Gastrocnemius medialis (tissue), 4 donors: ENCODE measurements at regions not wholly inside any gene's neighbourhood (a gene's known extent, or its start where the extent isn't known, plus 50 kb on each side); places are given as distances from the start of the nearest gene placed in this dataset.

Source experiments
- ATAC-seq, 2 donors: fragments of 150-250 bp; one replicate each; pipeline ENCODE4 v1.9.1; 2016
- DNase-seq, 2 donors: peaks; one replicate each; pipeline ENCODE4 v3.0.0-alpha.2; 2019
- H3K27ac ChIP-seq, 4 donors: fragments of 200-600 bp; sonication (generic); 1 replicate in 1 of 4; 2 replicates in 3 of 4; pipeline ENCODE4 v1.5.1; 2016 to 2018; ENCODE audit warnings: mild to moderate bottlenecking in 2 of 4, moderate library complexity in 1 of 4
- H3K27me3 ChIP-seq, 3 donors: fragments of 200-600 bp; sonication (generic) in 2 of 3; 1 replicate in 1 of 3; 2 replicates in 2 of 3; pipeline versions ENCODE4 v1.5.1 to v1.6.0; 2016 to 2019; ENCODE audit warnings: mild to moderate bottlenecking in 1 of 3, moderate library complexity in 1 of 3
- H3K36me3 ChIP-seq, 2 donors: fragments of 200-600 bp; sonication (generic) in 1 of 2; one replicate each; pipeline ENCODE4 v1.5.1; 2017 to 2018
- H3K4me1 ChIP-seq, 2 donors: fragments of 200-600 bp; sonication (generic) in 1 of 2; one replicate each; pipeline ENCODE4 v1.5.1; 2016 to 2017; ENCODE audit warnings: mild to moderate bottlenecking in 2 of 2
- H3K4me3 ChIP-seq, 4 donors: fragments of 200-600 bp; sonication (generic) in 3 of 4; 1 replicate in 1 of 4; 2 replicates in 3 of 4; pipeline ENCODE4 v1.5.1; 2016 to 2019; ENCODE audit warnings: mild to moderate bottlenecking in 2 of 4
- H3K9me3 ChIP-seq, 3 donors: fragments of 200-600 bp; sonication (generic) in 2 of 3; 1 replicate in 1 of 3; 2 replicates in 2 of 3; pipeline ENCODE4 v1.5.1; 2016 to 2019
- CTCF ChIP-seq, 5 experiments: fragments of 450-650 bp in 3 of 5; fragments of 200-600 bp in 2 of 5; sonication (generic) in 2 of 5; IDR thresholded peaks in 4 of 5; conservative IDR thresholded peaks in 1 of 5; 1 replicate in 4 of 5; 2 replicates in 1 of 5; pipeline ENCODE4 v1.5.1; 2016 to 2019; ENCODE audit warnings: antibody characterized with exemption in 5 of 5, mild to moderate bottlenecking in 3 of 5, moderate library complexity in 3 of 5
- POLR2A ChIP-seq, 2 donors: fragments of 450-650 bp; IDR thresholded peaks; one replicate each; pipeline ENCODE4 v1.6.1; 2017; ENCODE audit warnings: antibody characterized with exemption in 2 of 2, mild to moderate bottlenecking in 2 of 2, moderate library complexity in 2 of 2
- in situ Hi-C, 4 donors: fragments of 200-750 bp; cut with MboI; loops; one replicate each; pipeline versions ENCODE4 v1.15.0 to v1.8.0; 2017; ENCODE audit warnings: low sequenced_read_pairs in 4 of 4
- intact Hi-C: fragments of 100-400 bp; cut with DNase I; formaldehyde crosslinking; loops from one replicate; pipeline ENCODE4 v1.15.1; 2023; ENCODE audit warnings: low total_unique reads

GRCh38 chr1:238961790-238962189, 424.6 kb upstream of the CHRM3 start:
- ATAC-seq (no peak), DNase-seq (no peak)
- Histone ChIP-seq H3K36me3 (no peaks in the 10 kb centered on the region), H3K27me3 (no peaks in the 10 kb centered on the region), H3K4me1 (no peaks in the 10 kb centered on the region), H3K27ac (no peak overlapping the region), H3K4me3 (no peak overlapping the region), H3K9me3 (no peaks in the 10 kb centered on the region)
- TF ChIP-seq CTCF (IDR thresholded peaks at IDR 0.05 in 4 of 5, conservative IDR thresholded peaks at IDR 0.05 in 1 of 5) (no peak), POLR2A (IDR thresholded peaks at IDR 0.05) (no peak)
- in situ Hi-C loops, result no loop called here
- intact Hi-C loops, result no loop called here

- no peaks in the 10 kb centered on the region for H3K9me3 ChIP-seq
- ATAC-seq (no peak), DNase-seq (no peak)
- H3K4me1 ChIP-seq, result no peaks in the 10 kb centered on the region
- TF ChIP-seq CTCF (IDR thresholded peaks at IDR 0.05 in 4 of 5, conservative IDR thresholded peaks at IDR 0.05 in 1 of 5), result no peak
- TF ChIP-seq POLR2A (IDR thresholded peaks at IDR 0.05), result no peak
- H3K36me3 ChIP-seq, result no peaks in the 10 kb centered on the region
- no peaks in the 10 kb centered on the region for H3K27me3 ChIP-seq
- intact Hi-C loops, result no loop called here
- in situ Hi-C loops, result no loop called here
- no peak overlapping the region for H3K4me3 ChIP-seq
- no peak overlapping the region for H3K27ac ChIP-seq
These were observed 426.3 kb upstream of the CHRM3 start for GRCh38 chr1:238960071-238960470.

- DNase-seq (no peak), ATAC-seq (no peak)
- H3K9me3 ChIP-seq, result no peaks in the 10 kb centered on the region
- in situ Hi-C loops, result no loop called here
- TF ChIP-seq CTCF (IDR thresholded peaks at IDR 0.05 in 4 of 5, conservative IDR thresholded peaks at IDR 0.05 in 1 of 5) (no peak), POLR2A (IDR thresholded peaks at IDR 0.05) (no peak)
- no peaks in the 10 kb centered on the region for H3K36me3 ChIP-seq
- H3K4me3 ChIP-seq, result no peak overlapping the region
- H3K4me1 ChIP-seq, result no peaks in the 10 kb centered on the region
- intact Hi-C loops, result no loop called here
- no peak overlapping the region for H3K27ac ChIP-seq
- no peaks in the 10 kb centered on the region for H3K27me3 ChIP-seq
These were observed 430.4 kb upstream of the CHRM3 start for GRCh38 chr1:238955934-238956333.

GRCh38 chr1:238954865-238955264, 431.5 kb upstream of the CHRM3 start:
- intact Hi-C loops, result no loop called here

More at GRCh38 chr1:238954865-238955264, 431.5 kb upstream of the CHRM3 start:
- no peak overlapping the region for H3K4me3 ChIP-seq
- TF ChIP-seq CTCF (IDR thresholded peaks at IDR 0.05 in 4 of 5, conservative IDR thresholded peaks at IDR 0.05 in 1 of 5), result no peak
- TF ChIP-seq POLR2A (IDR thresholded peaks at IDR 0.05), result no peak
- in situ Hi-C loops, result no loop called here
- no peaks in the 10 kb centered on the region for H3K9me3 ChIP-seq
- H3K36me3 ChIP-seq, result no peaks in the 10 kb centered on the region
- no peak for ATAC-seq
- DNase-seq, result no peak
- H3K4me1 ChIP-seq, result no peaks in the 10 kb centered on the region
- no peak overlapping the region for H3K27ac ChIP-seq
- H3K27me3 ChIP-seq, result no peaks in the 10 kb centered on the region
